Coronary artery (tissue), 2 donors: ENCODE measurements at regions not wholly inside any gene's neighbourhood (a gene's known extent, or its start where the extent isn't known, plus 50 kb on each side); places are given as distances from the start of the nearest gene placed in this dataset.

ENCODE experiments used
- DNase-seq: peaks from one replicate; pipeline ENCODE4 v3.0.0-alpha.2; 2017; ENCODE audit warnings: low spot score
- H3K27ac ChIP-seq, 2 donors: fragments of 200-600 bp; sonication (generic); one replicate each; pipeline ENCODE4 v1.5.1; 2016 to 2019
- H3K4me3 ChIP-seq: fragments of 200-600 bp; sonication (generic); 2 replicates; pipeline ENCODE4 v1.5.1; 2016; ENCODE audit warnings: mild to moderate bottlenecking, moderate library complexity
- CTCF ChIP-seq: fragments of 200-600 bp; sonication (generic); IDR thresholded peaks from one replicate; pipeline ENCODE4 v1.5.1; 2019; ENCODE audit warnings: antibody characterized with exemption

- DNase-seq, result no peak
- Histone ChIP-seq H3K4me3 (no peak overlapping the region), H3K27ac (no peak overlapping the region)
- peak; percentile 58 for TF ChIP-seq CTCF
Measured at GRCh38 chr11:116224154-116224888, 548.5 kb downstream of the BUD13 start.

- Histone ChIP-seq H3K27ac (no peak overlapping the region), H3K4me3 (no peak overlapping the region)
- TF ChIP-seq CTCF, result no peak
- DNase-seq, result no peak
Measured at GRCh38 chr11:116221351-116221750, 551.4 kb downstream of the BUD13 start.

- no peak for TF ChIP-seq CTCF
- DNase-seq, result no peak
- Histone ChIP-seq H3K27ac (no peak overlapping the region), H3K4me3 (no peak overlapping the region)
Measured at GRCh38 chr11:116219171-116219635, 553.6 kb downstream of the BUD13 start.

GRCh38 chr11:116217441-116217840, 555.3 kb downstream of the BUD13 start:
- no peak for DNase-seq
- no peak overlapping the region for H3K4me3 ChIP-seq
- no peak overlapping the region for H3K27ac ChIP-seq
- no peak for TF ChIP-seq CTCF

GRCh38 chr11:116217006-116217405, 555.8 kb downstream of the BUD13 start:
- no peak for TF ChIP-seq CTCF
- Histone ChIP-seq H3K27ac (no peak overlapping the region), H3K4me3 (no peak overlapping the region)
- DNase-seq, result no peak

- H3K27ac ChIP-seq, result no peak overlapping the region
- DNase-seq, result no peak
- TF ChIP-seq CTCF, result no peak
- no peak overlapping the region for H3K4me3 ChIP-seq
Measured at GRCh38 chr11:116215471-116216113, 557.2 kb downstream of the BUD13 start.

GRCh38 chr11:116211147-116211546, 561.6 kb downstream of the BUD13 start:
- TF ChIP-seq CTCF, result no peak
- Histone ChIP-seq H3K4me3 (no peak overlapping the region), H3K27ac (no peak overlapping the region)
- DNase-seq, result no peak
